HG02571 (cell line): ENCODE measurements at regions not wholly inside any gene's neighbourhood (a gene's known extent, or its start where the extent isn't known, plus 50 kb on each side); places are given as distances from the start of the nearest gene placed in this dataset.
"Not testable (repeated sequence)": the region's sequence is repeated elsewhere in the genome, so short reads cannot be mapped to it uniquely, and the experiment has no call there.

Experiments used
- ATAC-seq: cut with Tn5 transposase; IDR thresholded peaks from one replicate; pipeline ENCODE4 v1.9.1; 2021; ENCODE audit warnings: mild to moderate bottlenecking, moderate library complexity; ENCODE audit not compliant: unreplicated experiment

- ATAC-seq, result no peak
Measured at GRCh38 chr9:30301271-30301963, 2083.0 kb upstream of the ACO1 start.

GRCh38 chr9:30310711-30311110, 2073.7 kb upstream of the ACO1 start:
- no peak for ATAC-seq

GRCh38 chr9:30329431-30329830, 2055.0 kb upstream of the ACO1 start:
- ATAC-seq, result no peak

GRCh38 chr9:30348904-30349303, 2035.5 kb upstream of the ACO1 start:
- no peak for ATAC-seq

DNA sequence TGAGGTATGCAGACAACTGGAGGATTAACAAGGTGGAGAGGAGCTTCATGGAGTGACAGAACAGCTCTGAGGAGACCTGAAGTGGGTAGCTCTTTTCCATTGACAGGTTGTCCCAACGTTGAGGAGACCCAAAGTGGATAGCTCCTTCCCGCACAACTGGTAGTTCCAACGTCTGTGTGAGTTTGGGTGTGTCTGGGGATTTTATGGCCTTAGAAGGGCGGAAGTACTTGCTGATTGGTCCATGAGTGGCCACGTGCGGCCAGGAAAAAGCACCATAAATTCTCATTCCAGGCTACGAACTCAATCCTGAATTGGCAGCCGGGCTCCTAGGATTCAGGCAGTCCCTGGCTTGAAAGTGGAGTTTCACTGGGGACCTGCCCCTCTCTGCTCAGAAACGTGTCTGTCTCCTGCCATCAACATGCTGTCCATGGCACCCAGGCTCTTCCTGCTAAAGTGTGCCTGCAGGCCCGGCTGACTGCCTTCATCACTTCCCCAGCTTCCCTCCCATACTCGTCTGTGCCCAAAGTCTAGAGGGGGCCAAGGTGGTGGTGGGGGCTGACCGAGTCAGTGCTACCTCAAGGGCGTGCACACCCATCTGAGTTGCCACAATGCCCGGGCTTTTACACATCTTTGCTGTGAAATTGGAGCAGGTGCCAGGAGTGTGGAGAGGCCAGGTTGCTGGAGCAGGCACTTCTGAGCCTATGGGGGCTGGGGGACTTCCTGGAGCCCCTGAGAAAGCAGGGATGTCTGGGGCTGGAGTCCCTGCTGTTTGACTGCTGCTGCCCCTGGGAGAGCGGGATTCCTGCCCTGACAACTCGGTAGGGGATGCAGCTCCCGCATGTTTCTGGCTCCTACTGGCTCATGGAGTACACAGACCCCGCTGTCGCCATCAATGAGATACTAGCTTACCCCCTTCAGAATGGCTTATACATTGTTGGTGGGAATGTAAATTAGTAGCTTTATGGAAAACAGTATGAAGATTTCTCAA, 2034.6 kb upstream of the ACO1 start:
- ATAC-seq, result no peak

DNA sequence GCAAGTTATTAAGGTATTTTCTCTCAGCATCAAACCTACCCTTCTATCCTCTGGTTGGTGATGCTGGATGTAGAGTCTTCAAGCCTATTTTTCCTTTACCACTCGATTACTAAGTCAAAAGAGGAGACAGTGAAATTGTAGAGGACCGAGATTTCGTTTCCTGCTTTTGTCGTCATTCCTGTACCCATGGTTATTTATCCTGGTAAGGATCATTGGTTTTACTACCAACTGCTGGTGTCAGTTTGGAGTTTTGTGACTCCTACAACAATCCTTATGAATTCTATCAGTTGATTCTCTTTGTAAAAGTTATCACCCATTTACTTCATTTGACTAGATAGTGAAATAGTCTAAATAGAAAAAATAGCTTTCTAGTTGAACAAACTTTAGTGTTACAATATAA, 2028.2 kb upstream of the ACO1 start:
- ATAC-seq, result no peak

DNA sequence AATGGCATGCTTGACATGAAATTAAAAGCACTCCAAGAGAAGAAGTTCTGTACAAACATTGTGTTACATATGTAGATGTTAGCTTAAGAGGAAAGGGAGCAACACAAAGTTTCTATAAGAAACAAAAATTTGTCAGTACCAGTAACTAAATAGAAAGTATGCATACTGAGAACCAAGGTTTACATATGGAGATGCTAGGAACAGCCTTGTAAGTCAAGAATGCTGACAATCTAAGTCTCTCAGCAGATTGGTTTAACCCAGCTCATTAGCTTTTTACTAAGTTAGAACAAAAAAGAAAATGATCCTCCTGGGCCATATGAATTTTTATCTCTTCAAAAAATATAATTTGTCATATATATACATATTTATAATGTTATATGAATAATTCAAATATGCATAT, 2022.1 kb upstream of the ACO1 start:
- ATAC-seq, result no peak

- ATAC-seq, result not testable (repeated sequence)
Measured at GRCh38 chr9:30366140-30366539, 2018.3 kb upstream of the ACO1 start.

DNA sequence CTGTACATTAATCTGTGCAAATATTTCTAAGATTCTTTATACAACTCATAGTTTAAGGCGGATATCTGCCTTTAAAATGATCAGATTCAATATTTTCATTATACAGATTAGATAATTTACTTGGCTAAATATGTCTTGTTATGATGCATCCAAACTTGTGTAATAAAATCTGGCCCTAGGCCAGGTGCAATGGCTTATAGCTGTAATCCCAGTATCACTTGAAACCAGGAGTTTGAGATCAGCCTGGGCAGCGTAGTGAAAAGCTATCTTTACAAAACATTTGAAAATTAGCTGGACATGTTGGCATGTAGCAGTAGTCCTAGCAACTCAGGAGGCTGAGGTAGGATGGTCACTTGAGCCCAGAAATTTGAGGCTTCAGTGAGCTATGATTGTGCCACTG, 2002.2 kb upstream of the ACO1 start:
- no peak for ATAC-seq

- ATAC-seq, result no peak
Measured at GRCh38 chr9:30410273-30410672, 1974.2 kb upstream of the ACO1 start.

DNA sequence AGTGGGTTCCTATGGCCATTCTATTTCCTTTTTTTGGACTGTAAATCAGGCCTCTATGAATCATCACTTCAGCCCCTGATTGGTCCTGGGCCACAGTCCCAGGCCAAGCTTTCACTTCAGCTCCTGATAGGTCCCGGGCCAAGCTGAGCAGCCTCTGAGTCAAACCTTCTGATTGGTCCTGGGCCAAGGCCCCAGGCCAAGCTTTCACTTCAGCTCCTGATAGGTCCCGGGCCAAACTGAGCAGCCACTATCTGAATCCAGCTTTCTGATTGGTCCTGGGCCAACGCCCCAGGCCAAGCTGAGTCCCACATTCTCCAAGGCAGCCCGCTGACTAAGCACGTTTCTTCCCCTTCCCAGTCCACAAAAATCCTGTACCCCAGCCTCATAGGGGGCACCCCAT, 1972.9 kb upstream of the ACO1 start:
- ATAC-seq, result no peak

DNA sequence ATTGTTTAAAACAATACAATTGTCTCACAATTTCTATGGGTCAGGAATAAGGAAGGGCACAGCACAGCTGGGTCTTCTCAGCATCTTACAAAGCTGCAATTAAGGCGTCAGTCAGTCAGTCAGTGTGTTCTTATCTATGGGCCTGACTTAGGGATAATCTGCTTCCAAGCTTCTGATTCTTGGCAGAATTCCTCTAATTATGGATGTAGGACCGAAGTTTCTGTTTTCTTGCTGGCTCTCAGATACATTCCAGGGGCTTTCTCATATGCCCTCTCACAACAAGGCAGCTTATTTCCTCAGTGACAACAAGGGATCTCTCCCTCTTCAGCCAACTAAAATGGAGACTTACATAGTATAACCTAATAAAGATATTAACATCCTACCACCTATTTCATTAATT, 1925.3 kb upstream of the ACO1 start:
- ATAC-seq, result no peak

DNA sequence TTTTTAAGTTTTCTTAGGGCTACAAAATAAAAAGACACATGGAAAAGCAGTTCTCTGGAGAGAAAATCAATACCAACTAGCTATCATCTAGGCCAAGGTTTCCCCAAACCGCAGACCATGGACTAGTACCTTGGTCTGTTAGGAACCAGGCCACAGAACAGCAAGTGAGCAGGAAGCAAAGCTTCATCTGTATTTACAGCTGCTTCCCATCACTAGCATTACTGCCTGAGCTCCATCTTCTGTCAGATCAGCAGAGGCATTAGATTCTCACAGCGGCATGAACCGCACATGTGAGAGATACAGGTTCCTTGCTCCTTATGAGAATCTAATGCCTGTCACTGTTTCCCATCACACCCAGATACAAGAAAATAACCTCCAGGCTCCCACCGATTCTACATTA, 1907.6 kb upstream of the ACO1 start:
- no peak for ATAC-seq

DNA sequence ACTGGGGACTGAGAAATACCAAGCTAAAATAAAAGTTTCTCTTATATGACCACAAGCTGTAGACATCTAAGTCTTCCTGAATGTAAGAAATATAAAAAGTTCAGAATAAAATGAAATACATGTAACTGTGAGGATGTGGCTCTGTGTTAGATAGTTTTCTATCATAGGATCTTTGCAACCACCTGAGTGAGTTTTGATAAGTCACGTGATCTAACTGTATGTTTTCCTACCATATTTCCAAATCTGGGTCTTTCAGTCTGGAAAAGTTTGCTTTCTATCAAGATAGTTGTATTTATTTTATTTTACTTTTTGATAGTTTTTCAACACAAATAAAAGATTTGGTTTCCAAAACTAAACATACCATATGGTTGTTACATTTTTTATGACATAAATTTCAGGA, 1905.8 kb upstream of the ACO1 start:
- no peak for ATAC-seq

- ATAC-seq, result no peak
Measured at GRCh38 chr9:30482499-30482898, 1901.9 kb upstream of the ACO1 start.

- no peak for ATAC-seq
Measured at GRCh38 chr9:30484690-30485089, 1899.8 kb upstream of the ACO1 start.

- no peak for ATAC-seq
Measured at GRCh38 chr9:30504502-30504905, 1879.9 kb upstream of the ACO1 start.

GRCh38 chr9:30505311-30505710, 1879.1 kb upstream of the ACO1 start:
- no peak for ATAC-seq

- ATAC-seq, result no peak
Measured at GRCh38 chr9:30506749-30507148, 1877.7 kb upstream of the ACO1 start.

DNA sequence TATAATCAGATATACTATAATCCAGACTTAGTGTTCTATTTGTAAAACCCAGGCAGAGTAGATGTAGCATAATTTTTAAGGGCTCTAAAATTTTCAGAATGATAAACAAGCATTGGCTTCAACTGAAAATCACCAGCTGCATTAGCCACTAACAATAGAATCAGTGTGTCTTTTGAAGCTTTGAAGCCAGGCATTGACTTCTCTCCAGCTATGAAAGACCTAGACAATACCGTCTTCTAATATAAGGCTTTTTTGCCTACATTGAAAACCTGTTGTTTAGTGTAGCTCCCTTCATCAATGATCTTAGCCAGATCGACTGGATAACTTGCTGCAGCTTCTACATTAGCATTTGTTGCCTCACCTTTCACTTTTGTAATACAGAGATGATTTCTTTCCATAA, 1877.3 kb upstream of the ACO1 start:
- ATAC-seq, result no peak

DNA sequence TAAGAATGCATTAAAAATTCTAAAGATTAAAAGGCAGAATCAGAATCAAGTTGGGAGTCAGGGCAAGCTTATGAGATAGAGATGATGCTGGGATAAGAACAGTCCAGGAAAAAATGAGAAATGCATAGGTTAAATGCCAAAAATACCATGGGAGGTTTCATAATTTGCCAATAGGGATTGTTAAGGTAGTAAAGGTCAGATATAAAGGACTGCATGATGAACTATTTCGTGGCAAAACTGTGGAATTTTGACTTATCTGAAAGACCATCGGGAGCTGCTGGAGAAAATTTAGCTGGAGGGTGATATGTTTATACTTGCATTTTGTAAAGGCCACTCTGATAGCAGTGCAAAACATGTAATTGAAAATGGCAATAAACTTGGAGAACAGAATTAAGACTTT, 1872.8 kb upstream of the ACO1 start:
- no peak for ATAC-seq

DNA sequence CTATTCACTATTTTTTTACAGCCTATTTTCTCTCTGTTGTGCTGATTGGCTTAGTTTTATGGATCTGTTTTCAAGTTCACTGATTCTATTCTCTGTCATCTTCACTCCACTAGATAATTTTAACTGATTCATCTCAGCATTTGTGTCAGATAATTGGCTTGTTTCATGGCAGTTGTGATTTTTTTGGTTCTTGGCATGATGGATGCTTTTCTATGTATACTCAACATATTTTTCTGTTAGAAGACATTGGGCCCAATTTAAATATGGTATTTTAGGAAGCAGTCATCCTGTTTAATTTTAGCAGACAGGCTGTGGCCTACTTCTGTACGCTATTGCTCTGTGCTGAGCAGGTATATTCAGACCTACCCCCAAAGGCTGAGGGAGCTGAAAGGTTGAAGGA, 1865.3 kb upstream of the ACO1 start:
- no peak for ATAC-seq
